BE2C (cell line): ENCODE measurements at regions not wholly inside any gene's neighbourhood (a gene's known extent, or its start where the extent isn't known, plus 50 kb on each side); places are given as distances from the start of the nearest gene placed in this dataset.

Experiments
- DNase-seq: peaks from one replicate; pipeline ENCODE4 v3.0.0-alpha.2; 2020
- H3K27me3 ChIP-seq: fragments of 250-450 bp; sonication (Bioruptor Pico); 2 replicates; pipeline ENCODE4 v1.5.1; 2020; ENCODE audit warnings: mild to moderate bottlenecking
- H3K36me3 ChIP-seq: fragments of 250-450 bp; sonication (Bioruptor Pico); 2 replicates; pipeline ENCODE4 v1.5.1; 2020; ENCODE audit warnings: mild to moderate bottlenecking
- H3K4me1 ChIP-seq: fragments of 250-450 bp; sonication (Bioruptor Pico); 2 replicates; pipeline ENCODE4 v1.5.1; 2020
- H3K4me3 ChIP-seq: 2 replicates; pipeline ENCODE4 v1.5.1; 2011; ENCODE audit warnings: low read depth, low read length
- H3K9me3 ChIP-seq: fragments of 250-450 bp; sonication (Bioruptor Pico); 2 replicates; pipeline ENCODE4 v1.5.1; 2020
- TF ChIP-seq, protein P1 (sequence below): IDR thresholded peaks from 2 replicates; pipeline ENCODE4 v1.5.1; 2012; ENCODE audit warnings: mild to moderate bottlenecking, low read depth, low read length

DNA sequence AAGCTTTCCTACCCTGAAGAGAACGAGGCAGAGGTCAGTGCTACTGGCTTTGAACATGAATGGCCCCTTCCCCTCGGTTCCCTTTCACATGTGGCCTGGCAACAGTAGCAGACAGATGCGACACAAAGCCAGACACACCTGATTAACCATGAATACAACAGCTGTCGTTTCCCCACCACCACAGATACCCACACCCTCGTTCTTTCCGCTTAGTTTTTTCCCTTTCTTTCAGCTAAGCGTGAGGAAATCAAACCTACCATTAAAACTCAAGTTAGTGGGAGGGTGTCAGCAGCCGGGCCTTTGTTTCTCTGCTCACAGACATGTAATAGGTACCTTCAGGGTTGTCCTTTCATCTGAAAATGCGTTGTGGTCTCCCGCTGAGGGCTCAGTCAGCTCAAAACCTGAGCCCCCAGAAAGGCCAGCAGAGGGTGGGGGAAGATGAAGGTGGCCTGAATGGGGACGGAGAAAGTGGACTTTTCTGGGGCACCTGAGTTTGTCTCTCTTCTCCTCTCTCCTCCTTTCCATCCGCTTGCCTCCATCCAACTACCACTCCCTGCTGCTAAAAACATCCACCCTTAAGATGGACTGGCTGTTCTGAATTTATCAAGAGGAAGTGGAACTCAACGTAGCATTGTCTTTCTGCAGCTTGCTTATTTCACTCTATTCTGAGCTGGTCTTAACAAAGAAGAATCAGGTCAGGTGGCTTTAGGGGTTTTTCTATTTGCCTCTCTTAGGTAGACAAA lies 516.6 kb upstream of the JARID2 start:
- TF ChIP-seq, protein P1, sequence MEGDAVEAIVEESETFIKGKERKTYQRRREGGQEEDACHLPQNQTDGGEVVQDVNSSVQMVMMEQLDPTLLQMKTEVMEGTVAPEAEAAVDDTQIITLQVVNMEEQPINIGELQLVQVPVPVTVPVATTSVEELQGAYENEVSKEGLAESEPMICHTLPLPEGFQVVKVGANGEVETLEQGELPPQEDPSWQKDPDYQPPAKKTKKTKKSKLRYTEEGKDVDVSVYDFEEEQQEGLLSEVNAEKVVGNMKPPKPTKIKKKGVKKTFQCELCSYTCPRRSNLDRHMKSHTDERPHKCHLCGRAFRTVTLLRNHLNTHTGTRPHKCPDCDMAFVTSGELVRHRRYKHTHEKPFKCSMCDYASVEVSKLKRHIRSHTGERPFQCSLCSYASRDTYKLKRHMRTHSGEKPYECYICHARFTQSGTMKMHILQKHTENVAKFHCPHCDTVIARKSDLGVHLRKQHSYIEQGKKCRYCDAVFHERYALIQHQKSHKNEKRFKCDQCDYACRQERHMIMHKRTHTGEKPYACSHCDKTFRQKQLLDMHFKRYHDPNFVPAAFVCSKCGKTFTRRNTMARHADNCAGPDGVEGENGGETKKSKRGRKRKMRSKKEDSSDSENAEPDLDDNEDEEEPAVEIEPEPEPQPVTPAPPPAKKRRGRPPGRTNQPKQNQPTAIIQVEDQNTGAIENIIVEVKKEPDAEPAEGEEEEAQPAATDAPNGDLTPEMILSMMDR: no peak
- H3K36me3 ChIP-seq: no peaks in the 10 kb centered on the region
- H3K9me3 ChIP-seq: no peaks in the 10 kb centered on the region; the same call in 1 of the 2 replicates
- H3K4me3 ChIP-seq: no peak overlapping the region
- H3K4me1 ChIP-seq: no peaks in the 10 kb centered on the region
- no peaks in the 10 kb centered on the region for H3K27me3 ChIP-seq
- DNase-seq: no peak

DNA sequence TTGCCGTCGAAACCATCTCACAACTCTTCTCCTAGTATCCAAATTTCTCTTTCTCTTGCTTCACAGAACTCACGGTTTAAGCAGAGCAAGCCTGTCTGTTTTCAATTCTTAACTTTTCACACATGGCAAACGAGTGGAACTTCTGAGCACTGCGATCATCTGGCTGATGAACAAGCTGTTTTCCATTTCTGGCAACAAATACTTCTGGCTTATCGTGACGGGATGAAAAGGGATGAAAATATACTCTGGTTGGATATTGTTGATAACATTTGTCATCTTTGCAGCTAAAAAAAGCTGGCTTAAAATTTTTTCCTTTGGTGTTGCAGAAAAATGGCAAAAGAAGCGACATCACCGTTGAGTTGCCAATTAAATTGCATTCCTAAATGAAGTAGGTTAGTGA lies 515.2 kb upstream of the JARID2 start:
- Histone ChIP-seq H3K9me3 (no peaks in the 10 kb centered on the region; the same call in 1 of the 2 replicates), H3K4me3 (no peak overlapping the region), H3K36me3 (no peaks in the 10 kb centered on the region), H3K4me1 (no peaks in the 10 kb centered on the region), H3K27me3 (no peaks in the 10 kb centered on the region)
- TF ChIP-seq, protein P1: no peak
- DNase-seq: no peak

DNA sequence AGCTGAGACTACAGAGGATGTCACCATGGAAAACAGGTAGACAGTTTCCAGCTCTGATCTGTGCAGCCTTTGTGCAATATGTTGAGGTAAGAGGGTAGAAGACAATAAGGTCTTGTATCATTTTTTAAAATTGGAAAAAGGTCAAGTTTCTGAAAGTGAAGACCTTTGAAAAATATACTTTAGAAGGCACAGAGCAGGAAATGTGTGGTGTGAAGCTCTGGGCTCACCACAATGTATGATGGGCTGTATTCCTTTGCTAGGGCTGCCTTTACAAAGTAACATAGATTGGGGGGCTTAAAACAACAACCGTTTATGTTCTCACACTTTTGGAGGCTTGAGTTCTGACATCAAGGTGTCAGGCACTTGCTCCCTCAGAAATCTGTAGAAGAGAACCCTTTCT lies 514.3 kb upstream of the JARID2 start:
- DNase-seq: no peak
- Histone ChIP-seq H3K4me1 (no peaks in the 10 kb centered on the region), H3K27me3 (no peaks in the 10 kb centered on the region), H3K36me3 (no peaks in the 10 kb centered on the region), H3K9me3 (no peaks in the 10 kb centered on the region; the same call in 1 of the 2 replicates), H3K4me3 (no peak overlapping the region)
- TF ChIP-seq, protein P1: no peak

DNA sequence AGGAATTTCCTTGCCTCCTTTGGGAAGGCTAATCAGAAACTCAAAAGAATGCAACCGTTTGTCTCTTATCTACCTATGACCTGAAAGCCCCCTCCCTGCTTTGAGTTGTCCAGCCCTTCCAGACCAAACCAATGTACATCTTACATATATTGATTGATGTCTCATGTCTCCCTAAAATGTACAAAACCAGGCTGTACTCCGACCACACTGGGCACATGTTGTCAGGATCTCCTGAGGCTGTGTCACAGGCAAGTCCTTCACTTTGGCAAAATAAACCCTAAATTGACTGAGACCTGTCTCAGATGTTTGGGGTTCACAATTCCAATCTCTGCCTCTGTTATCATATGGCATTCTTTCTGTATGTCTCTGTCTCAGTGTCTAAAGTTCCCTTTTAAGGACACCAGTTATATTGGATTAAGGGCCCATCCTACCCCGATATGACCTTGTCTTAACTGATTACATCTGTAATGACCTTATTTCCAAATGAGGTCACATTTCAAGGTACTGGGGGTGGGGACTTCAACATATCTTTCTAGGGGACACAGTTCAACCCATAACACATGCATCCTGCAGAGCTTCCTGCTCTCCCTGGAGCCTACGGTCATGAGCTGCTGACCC lies 513.5 kb upstream of the JARID2 start:
- Histone ChIP-seq H3K4me1 (no peaks in the 10 kb centered on the region), H3K36me3 (no peaks in the 10 kb centered on the region), H3K27me3 (no peaks in the 10 kb centered on the region), H3K4me3 (no peak overlapping the region), H3K9me3 (no peaks in the 10 kb centered on the region)
- no peak for DNase-seq
- TF ChIP-seq, protein P1: no peak

DNA sequence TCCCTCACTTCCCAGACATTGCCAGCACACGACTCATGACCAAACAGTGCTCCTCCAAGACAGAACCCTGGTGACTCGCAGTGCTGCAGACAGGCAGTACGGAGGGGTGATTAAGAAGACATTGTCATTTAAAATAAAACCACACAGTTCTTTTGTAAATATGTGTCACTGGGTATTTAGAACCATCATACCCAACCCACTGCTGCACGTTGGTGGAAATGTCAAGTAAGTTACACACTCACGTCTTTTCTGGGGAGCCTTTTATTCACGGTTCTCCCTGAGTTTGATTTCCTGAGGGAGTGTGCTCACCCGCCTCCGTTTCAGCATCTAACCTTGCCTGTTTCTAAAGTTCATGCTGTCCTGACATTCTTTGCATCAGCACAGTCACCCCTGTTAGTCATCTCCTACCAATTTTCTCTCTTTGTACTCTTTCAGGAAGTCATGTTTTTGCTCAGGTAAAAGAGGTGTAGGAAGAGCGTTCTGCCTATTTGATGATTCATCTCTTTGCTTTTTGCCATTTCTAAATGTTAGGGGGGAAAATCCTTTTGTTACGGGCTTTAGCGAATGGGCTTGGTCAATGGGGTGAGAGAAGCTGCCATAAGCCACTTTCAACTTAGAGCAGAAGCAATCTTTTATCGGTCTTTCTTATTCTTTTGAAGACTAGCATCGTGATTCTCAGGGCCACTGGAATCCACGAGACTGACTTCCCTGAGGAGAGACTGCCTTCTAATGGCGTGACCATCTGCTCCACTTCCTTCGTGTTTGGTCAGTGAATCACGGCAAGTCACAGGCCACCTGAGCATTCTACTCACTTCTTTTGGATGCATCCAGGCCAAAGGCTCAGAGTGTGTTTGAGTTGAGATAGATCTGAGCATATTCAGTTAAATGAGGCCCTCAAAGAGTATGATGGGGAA lies 512.8 kb upstream of the JARID2 start:
- peaks cover 1% of the 10 kb centered on the region for H3K4me1 ChIP-seq
- H3K4me3 ChIP-seq: no peak overlapping the region
- no peaks in the 10 kb centered on the region for H3K36me3 ChIP-seq
- DNase-seq: no peak
- TF ChIP-seq, protein P1: no peak
- no peaks in the 10 kb centered on the region for H3K9me3 ChIP-seq
- no peaks in the 10 kb centered on the region for H3K27me3 ChIP-seq
